Left colon (tissue), 2 donors: ENCODE measurements at regions not wholly inside any gene's neighbourhood (a gene's known extent, or its start where the extent isn't known, plus 50 kb on each side); places are given as distances from the start of the nearest gene placed in this dataset.

Experiments used
- ATAC-seq: fragments of 200-7000 bp; cut with Tn5 transposase; one replicate; pipeline ENCODE4 v1.9.1; 2020; ENCODE audit warnings: mild to moderate bottlenecking, moderate library complexity
- DNase-seq, 2 donors: peaks; one replicate each; pipeline ENCODE4 v3.0.0-alpha.2; 2020
- intact Hi-C, 2 donors: fragments of 100-400 bp; cut with DNase I in 1 of 2; cut with micrococcal nuclease in 1 of 2; formaldehyde crosslinking; loops; one replicate each; pipeline versions ENCODE4 v1.11.2 to v1.14.0; 2022; cut with DNase I, micrococcal nuclease
- donor health status: DM: no; HTN: no; CAD: no.
- donor health status: DM: yes; HTN: yes; CAD: no.

- no peak for DNase-seq
- ATAC-seq: no peak
Observed at GRCh38 chr2:164323978-164324377, 297.3 kb downstream of the GRB14 start.

GRCh38 chr2:164314148-164314547 lies 307.1 kb downstream of the GRB14 start:
- ATAC-seq: no peak

More at GRCh38 chr2:164323978-164324377, 297.3 kb downstream of the GRB14 start:
- intact Hi-C loops: no loop called here

GRCh38 chr2:164306872-164307271 lies 314.4 kb downstream of the GRB14 start:
- intact Hi-C loops: no loop called here
- ATAC-seq (no peak), DNase-seq (no peak)

More at GRCh38 chr2:164314148-164314547, 307.1 kb downstream of the GRB14 start:
- DNase-seq: no peak
- intact Hi-C loops: no loop called here

GRCh38 chr2:164302786-164303185 lies 318.5 kb downstream of the GRB14 start:
- intact Hi-C loops: no loop called here
- no peak for DNase-seq
- ATAC-seq: no peak

- ATAC-seq: no peak
- intact Hi-C loops: no loop called here
Observed at GRCh38 chr2:164288235-164288634, 333.0 kb downstream of the GRB14 start.

GRCh38 chr2:164287056-164287455 lies 334.2 kb downstream of the GRB14 start:
- intact Hi-C loops: no loop called here
- DNase-seq (no peak), ATAC-seq (no peak)

More at GRCh38 chr2:164288235-164288634, 333.0 kb downstream of the GRB14 start:
- no peak for DNase-seq

GRCh38 chr2:164285576-164285975 lies 335.7 kb downstream of the GRB14 start:
- ATAC-seq (no peak), DNase-seq (no peak)
- intact Hi-C loops: no loop called here

GRCh38 chr2:164281896-164282295 lies 339.4 kb downstream of the GRB14 start:
- ATAC-seq (no peak), DNase-seq (no peak)
- intact Hi-C loops: no loop called here

- DNase-seq: no peak
- intact Hi-C loops: no loop called here
- ATAC-seq: no peak
Observed at GRCh38 chr2:164275659-164276058, 345.6 kb downstream of the GRB14 start.

GRCh38 chr2:164260506-164260905 lies 360.8 kb downstream of the GRB14 start:
- DNase-seq: no peak
- no peak for ATAC-seq
- intact Hi-C loops: no loop called here

GRCh38 chr2:164257742-164258141 lies 363.5 kb downstream of the GRB14 start:
- DNase-seq (no peak), ATAC-seq (no peak)
- intact Hi-C loops: no loop called here

- intact Hi-C loops: no loop called here
- ATAC-seq (no peak), DNase-seq (no peak)
Observed at GRCh38 chr2:164252568-164253287, 368.6 kb downstream of the GRB14 start.

GRCh38 chr2:164243315-164243714 lies 378.0 kb downstream of the GRB14 start:
- intact Hi-C loops: no loop called here
- ATAC-seq (no peak), DNase-seq (no peak)

GRCh38 chr2:164242409-164242808 lies 378.9 kb downstream of the GRB14 start:
- DNase-seq: no peak
- intact Hi-C loops: no loop called here
- ATAC-seq: no peak

- no peak for ATAC-seq
- no peak for DNase-seq
- intact Hi-C loops: no loop called here
Observed at GRCh38 chr2:164234074-164234473, 387.2 kb downstream of the GRB14 start.

GRCh38 chr2:164224007-164224406 lies 397.3 kb downstream of the GRB14 start:
- ATAC-seq (no peak), DNase-seq (no peak)
- intact Hi-C loops: no loop called here

- intact Hi-C loops: no loop called here
- DNase-seq (no peak), ATAC-seq (no peak)
Observed at GRCh38 chr2:164221473-164221872, 399.8 kb downstream of the GRB14 start.

- no peak for ATAC-seq
- intact Hi-C loops: no loop called here
- no peak for DNase-seq
Observed at GRCh38 chr2:164220265-164220664, 401.0 kb downstream of the GRB14 start.

GRCh38 chr2:164213916-164214315 lies 407.4 kb downstream of the GRB14 start:
- intact Hi-C loops: no loop called here
- ATAC-seq: no peak
- no peak for DNase-seq

GRCh38 chr2:164205347-164205746 lies 415.9 kb downstream of the GRB14 start:
- no peak for ATAC-seq
- intact Hi-C loops: no loop called here
- no peak for DNase-seq

GRCh38 chr2:164203131-164203530 lies 418.2 kb downstream of the GRB14 start:
- ATAC-seq: no peak
- intact Hi-C loops: no loop called here
- DNase-seq: no peak
